HG02938 (cell line): ENCODE measurements at regions not wholly inside any gene's neighbourhood (a gene's known extent, or its start where the extent isn't known, plus 50 kb on each side); places are given as distances from the start of the nearest gene placed in this dataset.
"Not testable (repeated sequence)": the region's sequence is repeated elsewhere in the genome, so short reads cannot be mapped to it uniquely, and the experiment has no call there.

Source experiments
- ATAC-seq: cut with Tn5 transposase; IDR thresholded peaks from one replicate; pipeline ENCODE4 v1.9.1; 2021; ENCODE audit warnings: mild to moderate bottlenecking, moderate library complexity; ENCODE audit not compliant: unreplicated experiment

- no peak for ATAC-seq
Measured at GRCh38 chr5:110288766-110289511, 437.5 kb downstream of the TMEM232 start.

GRCh38 chr5:110289512-110289810 lies 437.0 kb downstream of the TMEM232 start:
- no peak for ATAC-seq

GRCh38 chr5:110290542-110290941 lies 435.9 kb downstream of the TMEM232 start:
- no peak for ATAC-seq

- no peak for ATAC-seq
Measured at GRCh38 chr5:110294281-110294680, 432.2 kb downstream of the TMEM232 start.

GRCh38 chr5:110297152-110297670 lies 429.3 kb downstream of the TMEM232 start:
- no peak for ATAC-seq

GRCh38 chr5:110304176-110304575 lies 422.3 kb downstream of the TMEM232 start:
- no peak for ATAC-seq

- no peak for ATAC-seq
Measured at GRCh38 chr5:110306650-110307049, 419.8 kb downstream of the TMEM232 start.

GRCh38 chr5:110309222-110309621 lies 417.2 kb downstream of the TMEM232 start:
- ATAC-seq, result no peak

GRCh38 chr5:110316566-110316965 lies 409.9 kb downstream of the TMEM232 start:
- not testable (repeated sequence) for ATAC-seq

- ATAC-seq, result peak; percentile 52
Measured at GRCh38 chr5:110321117-110321516, 405.4 kb downstream of the TMEM232 start.

- no peak for ATAC-seq
Measured at GRCh38 chr5:110323357-110323756, 403.1 kb downstream of the TMEM232 start.

- no peak for ATAC-seq
Measured at GRCh38 chr5:110323832-110324231, 402.6 kb downstream of the TMEM232 start.

GRCh38 chr5:110324876-110325275 lies 401.6 kb downstream of the TMEM232 start:
- no peak for ATAC-seq

GRCh38 chr5:110329955-110330525 lies 396.4 kb downstream of the TMEM232 start:
- ATAC-seq, result no peak

GRCh38 chr5:110333384-110333783 lies 393.1 kb downstream of the TMEM232 start:
- no peak for ATAC-seq

GRCh38 chr5:110335361-110336066 lies 391.0 kb downstream of the TMEM232 start:
- no peak for ATAC-seq

GRCh38 chr5:110338341-110339083 lies 388.0 kb downstream of the TMEM232 start:
- ATAC-seq, result no peak

- ATAC-seq, result no peak
Measured at GRCh38 chr5:110339399-110339798, 387.1 kb downstream of the TMEM232 start.

- ATAC-seq, result no peak
Measured at GRCh38 chr5:110341836-110342235, 384.6 kb downstream of the TMEM232 start.

- no peak for ATAC-seq
Measured at GRCh38 chr5:110342683-110343082, 383.8 kb downstream of the TMEM232 start.

- ATAC-seq, result no peak
Measured at GRCh38 chr5:110343616-110344015, 382.9 kb downstream of the TMEM232 start.
